ENCODE measurements at regions not wholly inside any gene's neighbourhood (a gene's known extent, or its start where the extent isn't known, plus 50 kb on each side); places are given as distances from the start of the nearest gene placed in this dataset.

DNA sequence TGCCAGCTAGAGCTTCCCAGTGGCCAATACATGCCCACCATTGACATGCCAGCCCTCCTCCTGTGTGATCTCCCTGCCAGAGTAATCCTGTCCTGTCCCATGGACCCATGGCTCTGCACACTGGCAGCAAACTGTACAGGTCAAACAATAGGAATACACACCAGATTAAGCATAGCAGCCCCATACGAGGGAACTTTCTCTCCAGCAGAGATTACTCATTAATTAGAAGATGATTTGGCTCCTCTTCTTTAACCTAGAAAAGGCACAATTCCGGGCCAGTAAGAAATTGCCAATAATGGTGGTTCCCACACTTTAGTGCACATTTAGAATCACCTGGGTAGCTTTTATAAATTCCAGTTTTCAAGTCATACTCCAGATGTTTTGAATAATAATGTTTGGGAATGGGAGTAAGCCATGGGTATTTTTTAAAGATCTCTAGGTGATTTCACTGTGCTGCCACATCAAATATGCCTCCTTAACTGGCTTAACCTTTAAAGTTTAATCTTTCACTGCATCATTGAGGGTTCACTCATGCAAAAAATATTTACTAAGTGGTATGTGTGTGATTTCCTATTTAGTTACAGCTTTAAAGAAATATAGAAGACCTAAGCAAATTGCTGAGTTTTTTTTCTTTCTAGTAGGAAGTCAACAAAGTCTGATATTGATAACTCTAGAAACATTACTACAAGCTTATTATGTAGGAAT lies 277.6 kb upstream of the NWD2 start:
- no peaks in the 10 kb centered on the region for H3K36me3 ChIP-seq
- no peaks in the 10 kb centered on the region for H3K27me3 ChIP-seq
- no peaks in the 10 kb centered on the region for H3K4me1 ChIP-seq
- TF ChIP-seq, protein P1, sequence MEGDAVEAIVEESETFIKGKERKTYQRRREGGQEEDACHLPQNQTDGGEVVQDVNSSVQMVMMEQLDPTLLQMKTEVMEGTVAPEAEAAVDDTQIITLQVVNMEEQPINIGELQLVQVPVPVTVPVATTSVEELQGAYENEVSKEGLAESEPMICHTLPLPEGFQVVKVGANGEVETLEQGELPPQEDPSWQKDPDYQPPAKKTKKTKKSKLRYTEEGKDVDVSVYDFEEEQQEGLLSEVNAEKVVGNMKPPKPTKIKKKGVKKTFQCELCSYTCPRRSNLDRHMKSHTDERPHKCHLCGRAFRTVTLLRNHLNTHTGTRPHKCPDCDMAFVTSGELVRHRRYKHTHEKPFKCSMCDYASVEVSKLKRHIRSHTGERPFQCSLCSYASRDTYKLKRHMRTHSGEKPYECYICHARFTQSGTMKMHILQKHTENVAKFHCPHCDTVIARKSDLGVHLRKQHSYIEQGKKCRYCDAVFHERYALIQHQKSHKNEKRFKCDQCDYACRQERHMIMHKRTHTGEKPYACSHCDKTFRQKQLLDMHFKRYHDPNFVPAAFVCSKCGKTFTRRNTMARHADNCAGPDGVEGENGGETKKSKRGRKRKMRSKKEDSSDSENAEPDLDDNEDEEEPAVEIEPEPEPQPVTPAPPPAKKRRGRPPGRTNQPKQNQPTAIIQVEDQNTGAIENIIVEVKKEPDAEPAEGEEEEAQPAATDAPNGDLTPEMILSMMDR (IDR thresholded peaks at IDR 0.05; ENCODE audit: low read depth, low read length): no peak
- no peak for DNase-seq
- H3K4me3 ChIP-seq (ENCODE audit: low read depth, low read length): no peak overlapping the region
- no peaks in the 10 kb centered on the region for H3K9me3 ChIP-seq

DNA sequence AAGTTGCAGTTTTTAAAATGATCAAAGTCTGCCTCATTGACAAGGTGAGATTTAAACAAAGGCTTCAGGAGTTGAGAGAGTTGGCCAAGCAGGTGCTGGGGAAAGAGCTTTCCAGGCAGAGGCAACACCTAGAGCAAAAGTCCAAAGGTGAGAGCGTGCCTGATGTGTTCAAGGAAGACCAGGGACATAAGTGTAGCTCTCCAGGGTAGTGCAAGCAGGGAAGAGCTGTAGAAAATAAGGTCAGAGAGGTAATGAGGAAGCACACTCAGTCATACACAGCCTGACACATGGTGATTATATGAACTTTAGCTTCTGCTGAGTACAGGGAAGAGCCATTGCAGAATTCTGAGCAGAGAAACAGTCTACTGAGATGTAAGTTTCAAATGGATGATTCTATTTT lies 265.0 kb upstream of the NWD2 start:
- Histone ChIP-seq H3K9me3 (no peaks in the 10 kb centered on the region; the same call in 1 of the 2 replicates), H3K4me1 (no peaks in the 10 kb centered on the region), H3K27me3 (no peaks in the 10 kb centered on the region), H3K4me3 (ENCODE audit: low read depth, low read length) (no peak overlapping the region), H3K36me3 (no peaks in the 10 kb centered on the region)
- no peak for DNase-seq
- TF ChIP-seq, protein P1 (IDR thresholded peaks at IDR 0.05; ENCODE audit: low read depth, low read length): no peak

DNA sequence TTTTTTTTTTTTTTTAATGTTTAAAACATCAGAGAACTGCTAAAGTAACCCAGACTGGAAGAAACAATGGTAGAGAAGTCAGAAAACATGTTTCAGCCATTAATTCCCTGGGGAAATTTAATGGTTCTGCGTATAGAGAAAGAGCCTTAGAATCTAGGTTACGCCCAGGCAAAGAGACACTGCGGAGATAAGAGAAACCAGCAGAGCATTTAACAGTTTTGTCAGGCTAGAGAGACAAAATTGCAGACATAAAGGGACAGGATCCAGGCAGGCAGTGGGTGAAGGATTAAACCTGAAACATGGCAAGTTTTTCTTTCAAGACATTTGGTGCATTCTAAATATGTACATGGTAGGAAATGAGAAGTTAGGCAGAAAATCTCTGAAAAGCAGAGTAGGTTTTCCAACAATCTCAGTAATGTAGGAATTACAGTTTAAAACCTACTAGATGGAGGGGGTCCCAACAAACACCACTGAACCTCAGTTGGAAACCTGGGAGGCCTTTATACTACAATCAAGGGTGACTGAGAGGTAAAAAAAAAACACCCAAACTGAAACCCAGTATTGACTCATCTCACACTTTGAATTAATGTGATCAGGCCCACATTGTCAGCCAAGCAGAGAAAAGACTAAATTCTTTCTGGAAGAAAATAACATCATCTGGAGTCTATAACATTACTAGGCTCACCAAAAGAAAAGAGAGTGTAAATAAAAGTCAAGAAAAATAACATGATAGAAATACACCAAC lies 254.2 kb upstream of the NWD2 start:
- Histone ChIP-seq H3K36me3 (no peaks in the 10 kb centered on the region), H3K27me3 (no peaks in the 10 kb centered on the region), H3K4me1 (no peaks in the 10 kb centered on the region), H3K4me3 (ENCODE audit: low read depth, low read length) (no peak overlapping the region), H3K9me3 (no peaks in the 10 kb centered on the region)
- TF ChIP-seq, protein P1 (IDR thresholded peaks at IDR 0.05; ENCODE audit: low read depth, low read length): no peak
- no peak for DNase-seq

DNA sequence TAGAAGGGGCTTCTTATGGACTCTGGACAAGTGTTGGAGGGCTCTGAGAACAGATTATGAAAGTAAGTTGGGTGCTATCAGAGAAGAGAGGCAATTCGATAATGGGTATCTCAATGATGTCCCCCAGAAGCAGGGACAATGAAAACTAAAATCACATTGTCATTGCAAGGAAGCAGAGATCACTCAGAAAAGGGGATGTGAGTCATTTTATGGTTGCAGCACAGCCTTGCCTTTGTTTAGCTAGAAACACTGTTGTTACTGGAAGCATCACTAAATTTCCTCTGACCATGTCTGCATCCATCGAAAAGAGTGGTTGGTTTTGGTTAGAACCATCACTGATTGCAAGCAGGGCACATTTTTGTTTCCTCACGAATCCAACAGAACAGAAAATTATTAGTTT lies 246.8 kb upstream of the NWD2 start:
- Histone ChIP-seq H3K27me3 (no peaks in the 10 kb centered on the region), H3K4me1 (no peaks in the 10 kb centered on the region), H3K4me3 (ENCODE audit: low read depth, low read length) (no peak overlapping the region), H3K36me3 (no peaks in the 10 kb centered on the region), H3K9me3 (no peaks in the 10 kb centered on the region)
- TF ChIP-seq, protein P1 (IDR thresholded peaks at IDR 0.05; ENCODE audit: low read depth, low read length): no peak
- no peak for DNase-seq

DNA sequence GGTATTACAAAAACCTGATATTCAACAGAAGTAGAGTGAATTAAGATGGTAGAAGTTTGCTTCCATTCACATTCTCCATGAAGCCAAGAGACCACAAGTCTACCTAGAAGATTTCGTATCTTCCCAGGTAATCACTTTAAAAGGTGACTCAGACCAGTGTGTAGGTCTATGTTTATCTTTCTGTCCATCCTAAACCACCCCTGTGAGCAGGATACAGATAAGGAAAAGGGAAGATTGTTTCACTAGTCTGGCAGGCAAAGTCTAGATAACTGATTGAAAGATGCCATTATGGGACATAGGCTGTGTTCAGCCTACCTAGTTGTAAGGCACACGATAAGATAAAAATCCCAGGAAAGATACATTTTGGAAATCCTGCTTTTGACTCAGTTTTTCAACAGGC lies 244.3 kb upstream of the NWD2 start:
- no peak for DNase-seq
- H3K36me3 ChIP-seq: no peaks in the 10 kb centered on the region
- no peak overlapping the region for H3K4me3 ChIP-seq (ENCODE audit: low read depth, low read length)
- no peaks in the 10 kb centered on the region for H3K4me1 ChIP-seq
- TF ChIP-seq, protein P1 (IDR thresholded peaks at IDR 0.05; ENCODE audit: low read depth, low read length): no peak
- no peaks in the 10 kb centered on the region for H3K27me3 ChIP-seq
- H3K9me3 ChIP-seq: no peaks in the 10 kb centered on the region

Data from BE2C (cell line).